ENCODE measurements at regions not wholly inside any gene's neighbourhood (a gene's known extent, or its start where the extent isn't known, plus 50 kb on each side); places are given as distances from the start of the nearest gene placed in this dataset.
"Not testable (repeated sequence)": the region's sequence is repeated elsewhere in the genome, so short reads cannot be mapped to it uniquely, and the experiment has no call there.

GRCh38 chr9:71632776-71633175 lies 135.5 kb downstream of the CEMIP2 start:
- no peak for DNase-seq (ENCODE audit: low read depth in 2 of 2)

- DNase-seq (ENCODE audit: low read depth in 2 of 2) = no peak
These were observed 137.8 kb downstream of the CEMIP2 start for GRCh38 chr9:71630377-71630995.

- no peak for DNase-seq (ENCODE audit: low read depth in 2 of 2)
These were observed 138.6 kb downstream of the CEMIP2 start for GRCh38 chr9:71629578-71630215.

DNA sequence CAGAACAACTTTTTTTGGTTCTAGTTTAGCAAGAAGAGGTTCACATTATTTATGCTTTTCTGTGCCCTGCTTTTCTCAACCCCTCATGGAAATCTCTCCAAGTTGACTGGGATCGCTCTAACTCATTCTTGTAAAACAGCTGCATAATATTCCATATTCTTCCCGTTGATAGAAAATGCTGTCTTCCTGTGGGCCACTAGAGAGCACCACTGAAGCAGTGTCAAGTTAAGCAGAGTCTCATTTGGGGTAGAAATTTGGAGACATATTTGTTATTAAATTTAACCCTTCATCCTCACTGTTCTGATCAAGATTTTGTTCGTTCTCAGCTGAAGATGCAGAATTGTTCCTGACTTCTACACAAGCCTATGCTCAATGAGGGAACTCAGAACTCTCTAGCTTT lies 140.1 kb downstream of the CEMIP2 start:
- no peak for DNase-seq (ENCODE audit: low read depth in 2 of 2)

GRCh38 chr9:71627537-71627936 lies 140.8 kb downstream of the CEMIP2 start:
- DNase-seq (ENCODE audit: low read depth in 2 of 2) = no peak

GRCh38 chr9:71626395-71626794 lies 141.9 kb downstream of the CEMIP2 start:
- no peak for DNase-seq (ENCODE audit: low read depth in 2 of 2)

GRCh38 chr9:71624728-71625127 lies 143.6 kb downstream of the CEMIP2 start:
- DNase-seq (ENCODE audit: low read depth in 2 of 2) = no peak

- no peak for DNase-seq (ENCODE audit: low read depth in 2 of 2)
These were observed 147.6 kb downstream of the CEMIP2 start for GRCh38 chr9:71620746-71621145.

DNA sequence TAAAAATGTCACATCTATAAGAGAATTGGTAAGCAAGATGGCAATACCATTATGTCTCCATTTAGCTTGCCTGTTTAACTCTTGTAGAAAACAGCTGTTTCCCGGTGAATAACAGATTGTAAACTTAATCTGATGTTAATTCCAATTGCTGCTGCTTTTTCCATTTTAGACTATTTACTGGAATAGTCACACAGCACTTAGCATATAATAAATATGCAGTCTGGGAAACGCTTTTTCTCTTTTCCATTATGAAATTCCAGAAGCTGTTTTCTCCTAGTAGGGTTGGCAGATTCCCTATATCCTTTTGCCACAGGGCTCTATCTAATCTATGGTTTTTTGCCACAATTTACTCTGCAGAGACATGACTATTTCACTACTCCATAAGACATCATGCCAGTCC lies 148.0 kb downstream of the CEMIP2 start:
- no peak for DNase-seq (ENCODE audit: low read depth in 2 of 2)

DNA sequence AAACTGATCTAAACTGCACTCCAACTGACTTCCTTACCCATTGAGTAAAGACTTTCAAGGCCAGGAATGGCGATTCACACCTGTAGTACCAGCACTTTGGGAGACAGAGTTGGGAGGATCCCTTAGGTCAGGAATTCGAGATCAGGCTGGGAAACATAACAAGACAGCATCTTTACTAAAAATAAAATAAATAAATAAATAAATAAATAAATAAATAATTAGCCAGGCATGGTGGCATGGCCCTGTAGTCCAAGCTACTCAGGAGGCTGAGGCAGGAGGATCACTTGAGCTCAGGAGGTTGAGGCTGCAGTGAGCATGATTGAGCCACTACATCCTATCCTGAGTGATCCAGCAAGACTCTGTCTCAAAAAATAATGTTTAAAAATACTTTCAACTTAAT lies 148.4 kb downstream of the CEMIP2 start:
- no peak for DNase-seq (ENCODE audit: low read depth in 2 of 2)

- no peak for DNase-seq (ENCODE audit: low read depth in 2 of 2)
These were observed 153.8 kb downstream of the CEMIP2 start for GRCh38 chr9:71614409-71615010.

DNA sequence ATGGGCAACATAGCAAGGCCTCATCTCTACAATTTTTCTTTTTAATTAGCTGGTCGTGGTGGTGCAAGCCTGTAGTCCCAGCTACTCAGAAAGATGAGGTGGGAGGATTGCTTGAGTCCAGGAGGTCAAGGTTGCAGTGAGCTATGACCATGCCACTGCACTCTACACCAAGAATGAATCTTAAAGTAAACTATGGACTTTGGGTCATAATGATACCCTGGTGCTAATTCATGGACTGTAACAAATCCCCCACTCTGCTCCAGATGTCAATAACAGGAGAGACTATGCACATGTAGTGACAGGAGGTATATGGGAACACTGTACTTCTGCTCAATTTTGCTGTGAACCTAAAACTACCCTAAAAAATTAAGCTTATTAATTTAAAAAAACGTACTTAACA lies 155.4 kb downstream of the CEMIP2 start:
- DNase-seq (ENCODE audit: low read depth in 2 of 2) = no peak

DNA sequence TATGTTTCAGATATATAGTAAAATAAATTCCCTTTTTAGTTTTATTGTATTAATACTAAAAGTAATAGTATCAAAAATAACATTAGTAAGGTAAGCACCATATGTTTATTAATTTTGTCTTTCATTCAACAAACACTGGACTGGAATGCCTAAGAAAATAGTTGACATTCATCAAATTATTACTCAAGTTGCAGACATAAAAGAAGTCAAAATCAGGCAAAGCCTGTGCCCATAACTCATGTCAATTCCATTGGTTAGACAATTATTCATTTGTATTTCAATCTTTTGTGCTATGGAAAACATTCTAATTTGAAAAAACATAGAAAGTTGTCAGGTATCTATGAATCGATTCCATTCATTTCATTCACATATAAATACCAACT lies 158.9 kb downstream of the CEMIP2 start:
- DNase-seq (ENCODE audit: low read depth in 2 of 2) = no peak

GRCh38 chr9:71608825-71609447 lies 159.4 kb downstream of the CEMIP2 start:
- DNase-seq (ENCODE audit: low read depth in 2 of 2) = no peak

DNA sequence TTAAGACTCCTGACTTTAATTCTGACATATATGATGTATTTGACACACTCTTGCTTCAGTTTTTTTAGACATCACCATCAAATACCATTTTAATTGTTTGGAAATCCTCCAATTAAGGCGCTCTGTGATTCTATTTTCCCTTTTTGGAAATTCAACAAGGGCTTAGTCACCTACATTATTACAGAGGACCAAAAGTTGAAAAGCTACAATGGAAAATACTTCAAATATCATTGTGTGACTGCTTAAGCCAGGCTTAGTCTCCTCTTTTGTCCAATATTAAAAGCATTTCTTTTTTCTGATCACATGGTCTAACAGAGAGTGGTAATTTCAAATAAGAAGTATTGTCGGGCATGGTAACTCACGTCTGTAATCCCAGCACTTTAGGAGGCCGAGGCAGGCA lies 160.3 kb downstream of the CEMIP2 start:
- no peak for DNase-seq (ENCODE audit: low read depth in 2 of 2)

DNA sequence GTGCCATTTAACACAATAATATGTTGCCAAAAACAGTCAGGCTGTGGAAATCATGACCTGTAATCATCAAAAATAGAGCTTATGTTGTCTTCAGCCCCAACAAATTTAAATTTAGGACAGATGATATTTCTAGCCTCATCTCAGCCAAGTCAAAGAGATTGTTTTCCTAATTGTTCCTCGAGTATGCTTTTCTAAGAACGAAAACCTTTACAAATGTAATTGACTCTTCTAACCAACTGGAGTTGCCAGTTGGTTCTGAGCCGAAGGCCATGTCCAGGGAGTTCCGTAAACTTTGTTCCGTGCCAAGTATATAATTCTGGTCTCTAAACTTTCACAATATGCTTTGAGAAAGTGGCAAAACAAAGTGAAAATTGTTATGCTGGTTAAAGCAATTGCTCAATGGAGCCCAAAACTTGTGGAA lies 160.8 kb downstream of the CEMIP2 start:
- no peak for DNase-seq (ENCODE audit: low read depth in 2 of 2)

DNA sequence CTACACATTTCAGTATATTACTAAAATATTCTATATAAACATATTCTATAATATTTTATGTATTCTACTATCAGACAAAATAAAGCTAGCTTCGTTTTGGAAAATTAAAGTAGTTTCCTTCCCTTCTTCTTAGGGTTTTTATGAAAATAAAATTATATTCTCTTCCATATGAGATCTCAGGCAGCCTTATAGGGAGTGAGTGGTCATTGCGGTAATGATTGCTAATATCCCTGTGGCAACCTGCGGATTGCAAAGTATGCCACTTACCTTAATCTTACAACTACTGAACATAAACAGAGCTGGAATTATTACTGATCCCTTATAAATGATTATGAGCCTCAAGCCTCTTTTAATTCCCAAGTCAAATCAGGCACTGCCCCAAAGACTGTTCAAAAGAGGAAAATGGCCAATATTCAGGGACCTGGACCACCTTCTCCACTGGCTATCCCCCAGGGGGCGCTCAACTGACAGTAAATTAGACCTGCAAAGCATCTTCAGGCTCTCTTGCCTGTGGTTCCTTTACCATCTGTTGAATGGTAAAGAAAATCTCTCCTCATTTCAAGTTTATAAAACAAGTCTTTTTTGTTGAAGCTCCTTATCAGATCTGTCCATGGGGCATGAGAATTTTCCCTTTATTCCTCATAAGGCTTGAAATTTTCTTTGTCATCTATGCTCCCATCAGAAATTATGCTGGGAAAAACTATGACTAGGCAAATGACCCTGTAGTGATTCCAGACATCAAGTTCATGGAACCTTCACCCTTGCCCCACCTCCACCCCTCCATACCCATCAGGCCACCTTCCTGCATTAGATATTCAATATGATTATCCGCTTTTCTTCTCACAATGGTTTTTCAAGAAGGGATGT lies 163.9 kb downstream of the CEMIP2 start:
- peak; percentile 31 to 78 for DNase-seq (ENCODE audit: low read depth in 2 of 2)

DNA sequence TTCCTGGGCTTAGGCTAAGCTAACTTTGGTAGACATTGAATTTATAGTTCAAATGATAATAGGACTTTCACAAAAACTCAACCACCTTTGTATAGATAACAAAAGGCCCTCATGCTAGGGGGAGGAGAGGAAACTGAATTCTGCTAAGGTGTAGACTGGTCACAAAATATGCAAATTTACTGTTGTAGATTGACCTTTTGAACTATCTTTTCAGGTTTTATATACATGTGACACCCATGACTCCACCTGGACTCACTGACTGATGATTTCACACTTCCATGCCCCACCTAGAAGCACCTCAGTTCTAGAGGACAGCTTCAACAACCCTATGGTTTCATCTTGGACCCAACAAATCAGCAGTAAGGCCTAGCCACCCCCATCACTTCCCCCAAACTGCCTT lies 165.7 kb downstream of the CEMIP2 start:
- no peak for DNase-seq (ENCODE audit: low read depth in 2 of 2)

- DNase-seq (ENCODE audit: low read depth in 2 of 2) = not testable (repeated sequence)
These were observed 172.6 kb downstream of the CEMIP2 start for GRCh38 chr9:71595762-71596161.

GRCh38 chr9:71594541-71594940 lies 173.8 kb downstream of the CEMIP2 start:
- no peak for DNase-seq (ENCODE audit: low read depth in 2 of 2)

DNA sequence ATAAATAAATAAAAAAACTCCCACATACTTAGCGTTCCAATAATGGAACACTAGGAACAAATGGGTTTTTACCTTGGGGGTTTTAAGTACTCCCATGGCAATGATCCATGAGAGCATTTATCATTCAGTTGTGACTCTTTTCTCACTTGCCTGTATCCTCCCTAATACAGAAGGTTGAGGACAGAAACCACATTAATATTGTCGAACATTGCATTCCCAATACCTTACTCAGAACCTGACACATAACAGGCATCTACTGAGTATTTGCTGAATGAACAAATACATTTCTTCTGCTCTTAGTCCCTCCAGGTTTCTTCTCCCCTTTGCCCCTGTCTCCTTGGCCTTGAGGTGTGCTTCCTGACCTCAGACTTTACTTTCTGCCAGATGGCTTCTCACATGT lies 175.9 kb downstream of the CEMIP2 start:
- DNase-seq (ENCODE audit: low read depth in 2 of 2) = no peak

DNA sequence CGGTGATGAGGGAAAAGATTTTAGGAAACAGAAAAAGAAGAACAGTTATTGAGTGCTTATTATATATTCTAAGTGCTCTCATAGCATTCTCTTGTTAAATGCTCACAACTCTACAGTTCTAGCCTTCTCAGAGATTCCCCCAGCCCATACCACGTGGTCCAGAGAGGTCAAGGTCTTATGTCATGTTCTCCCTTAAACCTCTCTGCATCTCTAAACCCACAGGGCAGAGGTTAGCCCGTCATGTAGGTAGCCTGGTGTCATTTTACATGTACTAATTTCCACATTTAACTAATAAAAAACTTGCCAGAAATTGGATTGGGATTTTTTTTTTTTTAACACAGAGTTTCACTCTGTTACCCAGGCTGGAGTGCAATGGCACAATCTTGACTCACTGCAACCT lies 178.0 kb downstream of the CEMIP2 start:
- no peak for DNase-seq (ENCODE audit: low read depth in 2 of 2)
